LHCN-M2 (cell line): ENCODE measurements at regions not wholly inside any gene's neighbourhood (a gene's known extent, or its start where the extent isn't known, plus 50 kb on each side); places are given as distances from the start of the nearest gene placed in this dataset.

ENCODE experiments used
- DNase-seq: peaks from one replicate; pipeline ENCODE4 v3.0.0-alpha.2; 2012; ENCODE audit warnings: low read depth

- no peak for DNase-seq
Observed at GRCh38 chr17:69605571-69605970, 191.1 kb downstream of the MAP2K6 start.

- DNase-seq = peak; percentile 17
Observed at GRCh38 chr17:69606142-69606800, 191.8 kb downstream of the MAP2K6 start.

- peak; percentile 92 for DNase-seq
Observed at GRCh38 chr17:69607162-69607834, 192.8 kb downstream of the MAP2K6 start.

- peak; percentile 18 for DNase-seq
Observed at GRCh38 chr17:69608141-69608540, 193.6 kb downstream of the MAP2K6 start.

- peak; percentile 97 for DNase-seq
Observed at GRCh38 chr17:69608808-69609472, 194.4 kb downstream of the MAP2K6 start.

GRCh38 chr17:69609473-69610305, 195.2 kb downstream of the MAP2K6 start:
- peak; percentile 80 for DNase-seq

- DNase-seq = no peak
Observed at GRCh38 chr17:69620363-69620762, 205.9 kb downstream of the MAP2K6 start.

GRCh38 chr17:69625474-69625873, 211.0 kb downstream of the MAP2K6 start:
- no peak for DNase-seq

- DNase-seq = no peak
Observed at GRCh38 chr17:69630056-69630635, 215.6 kb downstream of the MAP2K6 start.

- no peak for DNase-seq
Observed at GRCh38 chr17:69634844-69635243, 220.3 kb downstream of the MAP2K6 start.

GRCh38 chr17:69637446-69638156, 223.1 kb downstream of the MAP2K6 start:
- peak; percentile 96 for DNase-seq

GRCh38 chr17:69639096-69639495, 224.6 kb downstream of the MAP2K6 start:
- no peak for DNase-seq

GRCh38 chr17:69640073-69640472, 225.6 kb downstream of the MAP2K6 start:
- no peak for DNase-seq

- peak; percentile 22 for DNase-seq
Observed at GRCh38 chr17:69643686-69644085, 229.2 kb downstream of the MAP2K6 start.

- DNase-seq = no peak
Observed at GRCh38 chr17:69646729-69647128, 232.2 kb downstream of the MAP2K6 start.

- DNase-seq = no peak
Observed at GRCh38 chr17:69650881-69651280, 236.4 kb downstream of the MAP2K6 start.

GRCh38 chr17:69651921-69652320, 237.4 kb downstream of the MAP2K6 start:
- DNase-seq = peak; percentile 51

- DNase-seq = peak; percentile 95
Observed at GRCh38 chr17:69654981-69655855, 240.7 kb downstream of the MAP2K6 start.

- no peak for DNase-seq
Observed at GRCh38 chr17:69655902-69656301, 241.4 kb downstream of the MAP2K6 start.
